Neural progenitor cell (in vitro differentiated cells): ENCODE measurements at regions not wholly inside any gene's neighbourhood (a gene's known extent, or its start where the extent isn't known, plus 50 kb on each side); places are given as distances from the start of the nearest gene placed in this dataset.

Experiments used
- EZH2 ChIP-seq: fragments of 200-600 bp; sonication (generic); IDR thresholded peaks from 2 replicates; pipeline ENCODE4 v1.6.1; 2017; ENCODE audit warnings: antibody characterized with exemption, mild to moderate bottlenecking, moderate library complexity
- EZH2phosphoT487 ChIP-seq: fragments of 200-600 bp; sonication (generic); IDR thresholded peaks from 2 replicates; pipeline ENCODE4 v1.6.1; 2017; ENCODE audit warnings: antibody characterized with exemption
- TF ChIP-seq, protein P1 (sequence below): fragments of 200-600 bp; sonication (generic); IDR thresholded peaks from 2 replicates; pipeline ENCODE4 v1.5.1; 2017; ENCODE audit warnings: antibody characterized with exemption, mild to moderate bottlenecking

DNA sequence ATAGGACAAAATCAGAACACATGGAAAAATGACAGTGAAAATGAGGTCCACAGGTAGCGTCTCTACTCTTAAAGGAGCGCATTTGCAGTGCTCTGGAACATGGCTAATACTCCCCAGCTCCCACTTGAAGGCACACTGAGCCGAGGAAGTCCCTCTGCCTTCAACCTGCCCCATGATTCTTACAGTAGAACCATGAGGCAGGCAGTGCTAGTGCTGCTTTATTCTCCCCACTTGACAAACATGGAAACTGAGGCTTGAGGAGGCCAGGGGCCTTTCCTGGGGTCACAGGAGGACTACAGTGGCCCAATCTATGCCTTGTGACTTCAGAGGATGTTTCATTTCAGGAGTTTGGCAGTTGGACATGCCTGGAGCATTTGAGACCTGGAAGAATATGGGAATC, 244.1 kb upstream of the MAF start:
- TF ChIP-seq, protein P1, sequence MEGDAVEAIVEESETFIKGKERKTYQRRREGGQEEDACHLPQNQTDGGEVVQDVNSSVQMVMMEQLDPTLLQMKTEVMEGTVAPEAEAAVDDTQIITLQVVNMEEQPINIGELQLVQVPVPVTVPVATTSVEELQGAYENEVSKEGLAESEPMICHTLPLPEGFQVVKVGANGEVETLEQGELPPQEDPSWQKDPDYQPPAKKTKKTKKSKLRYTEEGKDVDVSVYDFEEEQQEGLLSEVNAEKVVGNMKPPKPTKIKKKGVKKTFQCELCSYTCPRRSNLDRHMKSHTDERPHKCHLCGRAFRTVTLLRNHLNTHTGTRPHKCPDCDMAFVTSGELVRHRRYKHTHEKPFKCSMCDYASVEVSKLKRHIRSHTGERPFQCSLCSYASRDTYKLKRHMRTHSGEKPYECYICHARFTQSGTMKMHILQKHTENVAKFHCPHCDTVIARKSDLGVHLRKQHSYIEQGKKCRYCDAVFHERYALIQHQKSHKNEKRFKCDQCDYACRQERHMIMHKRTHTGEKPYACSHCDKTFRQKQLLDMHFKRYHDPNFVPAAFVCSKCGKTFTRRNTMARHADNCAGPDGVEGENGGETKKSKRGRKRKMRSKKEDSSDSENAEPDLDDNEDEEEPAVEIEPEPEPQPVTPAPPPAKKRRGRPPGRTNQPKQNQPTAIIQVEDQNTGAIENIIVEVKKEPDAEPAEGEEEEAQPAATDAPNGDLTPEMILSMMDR: no peak
- TF ChIP-seq EZH2 (no peak), EZH2phosphoT487 (no peak)
